H1 (cell line): ENCODE measurements at regions not wholly inside any gene's neighbourhood (a gene's known extent, or its start where the extent isn't known, plus 50 kb on each side); places are given as distances from the start of the nearest gene placed in this dataset.

Source experiments
- ASH2L ChIP-seq: fragments of 200-600, 300-600 bp; sonication (generic); IDR thresholded peaks from one replicate; pipeline ENCODE4 v1.7.1; 2017; ENCODE audit warnings: low read length
- CTBP2 ChIP-seq: IDR thresholded peaks from 2 replicates; pipeline ENCODE4 v1.7.0; 2011; ENCODE audit warnings: borderline replicate concordance, mild to moderate bottlenecking, moderate library complexity, mixed read lengths, low read length; ENCODE audit not compliant: insufficient read depth, insufficient read length
- FOSL1 ChIP-seq: IDR thresholded peaks from 2 replicates; pipeline ENCODE4 v1.6.1; 2011; ENCODE audit warnings: mild to moderate bottlenecking, low read depth, low read length, moderate library complexity; ENCODE audit not compliant: insufficient read depth
- HDAC6 ChIP-seq: IDR thresholded peaks from one replicate; pipeline ENCODE4 v1.7.1; 2012; ENCODE audit warnings: low read depth, mild to moderate bottlenecking, inconsistent platforms, low read length, moderate library complexity
- JUN ChIP-seq: IDR thresholded peaks from 2 replicates; pipeline ENCODE4 v1.6.1; 2011; ENCODE audit warnings: low read depth, mild to moderate bottlenecking, improper control_type of control experiment, low read length
- JUND ChIP-seq: IDR thresholded peaks from 2 replicates; pipeline ENCODE4 v1.6.1; 2011; ENCODE audit warnings: mild to moderate bottlenecking, improper control_type of control experiment, low read length
- RNF2 ChIP-seq: fragments of 200-900, 300-1000 bp; sonication (generic); IDR thresholded peaks from 2 replicates; pipeline ENCODE4 v1.7.1; 2016; ENCODE audit warnings: borderline replicate concordance, low read depth, mild to moderate bottlenecking, antibody characterized with exemption, low read length; ENCODE audit not compliant: poor library complexity, severe bottlenecking; ENCODE audit errors: missing control alignments
- YY1 ChIP-seq: IDR thresholded peaks from 2 replicates; pipeline ENCODE4 v1.6.1; 2011; ENCODE audit warnings: low read depth, mild to moderate bottlenecking, low read length

- TF ChIP-seq ASH2L: no peak
- TF ChIP-seq HDAC6: no peak
- no peak for TF ChIP-seq FOSL1
- no peak for TF ChIP-seq JUND
- TF ChIP-seq RNF2: no peak
- no peak for TF ChIP-seq JUN
- no peak for TF ChIP-seq CTBP2
- TF ChIP-seq YY1: no peak
Measured at GRCh38 chr5:71924980-71925379, 182.3 kb upstream of the MAP1B start (continued).
